RWPE2 (cell line): ENCODE measurements at regions not wholly inside any gene's neighbourhood (a gene's known extent, or its start where the extent isn't known, plus 50 kb on each side); places are given as distances from the start of the nearest gene placed in this dataset.

Source experiments
- ATAC-seq: fragments of 200-7000 bp; cut with Tn5 transposase; 3 replicates; pipeline ENCODE4 v1.9.1; 2021; ENCODE audit warnings: low read depth
- DNase-seq: peaks from one replicate; pipeline ENCODE4 v3.0.0-alpha.2; 2020; ENCODE audit warnings: low spot score
- H3K27ac ChIP-seq: fragments of 450-650 bp; 2 replicates; pipeline ENCODE4 v1.5.1; 2017; ENCODE audit warnings: mild to moderate bottlenecking; ENCODE audit not compliant: poor library complexity, severe bottlenecking
- H3K27me3 ChIP-seq: fragments of 250-450 bp; sonication (Bioruptor Pico); 2 replicates; pipeline ENCODE4 v1.5.1; 2021; ENCODE audit warnings: mild to moderate bottlenecking, moderate library complexity; ENCODE audit not compliant: insufficient read depth, poor library complexity, severe bottlenecking
- H3K36me3 ChIP-seq: fragments of 250-450 bp; sonication (Bioruptor Pico); 2 replicates; pipeline ENCODE4 v1.5.1; 2020; ENCODE audit warnings: low read depth, mild to moderate bottlenecking, moderate library complexity
- H3K4me1 ChIP-seq: fragments of 250-450 bp; sonication (Bioruptor Pico); 2 replicates; pipeline ENCODE4 v1.5.1; 2021; ENCODE audit warnings: mild to moderate bottlenecking, moderate library complexity; ENCODE audit not compliant: insufficient read depth, poor library complexity, severe bottlenecking
- H3K4me3 ChIP-seq: fragments of 250-450 bp; sonication (Bioruptor Pico); 2 replicates; pipeline ENCODE4 v1.5.1; 2021; ENCODE audit warnings: mild to moderate bottlenecking, moderate library complexity; ENCODE audit not compliant: severe bottlenecking
- H3K9me3 ChIP-seq: fragments of 250-450 bp; sonication (Bioruptor Pico); 2 replicates; pipeline ENCODE4 v1.5.1; 2021; ENCODE audit warnings: mild to moderate bottlenecking, moderate library complexity; ENCODE audit not compliant: severe bottlenecking
- TF ChIP-seq, protein P1 (sequence below): fragments of 450-650 bp; IDR thresholded peaks from one replicate; pipeline ENCODE4 v1.5.1; 2017; ENCODE audit warnings: mild to moderate bottlenecking, moderate library complexity; ENCODE audit not compliant: poor library complexity, severe bottlenecking

DNA sequence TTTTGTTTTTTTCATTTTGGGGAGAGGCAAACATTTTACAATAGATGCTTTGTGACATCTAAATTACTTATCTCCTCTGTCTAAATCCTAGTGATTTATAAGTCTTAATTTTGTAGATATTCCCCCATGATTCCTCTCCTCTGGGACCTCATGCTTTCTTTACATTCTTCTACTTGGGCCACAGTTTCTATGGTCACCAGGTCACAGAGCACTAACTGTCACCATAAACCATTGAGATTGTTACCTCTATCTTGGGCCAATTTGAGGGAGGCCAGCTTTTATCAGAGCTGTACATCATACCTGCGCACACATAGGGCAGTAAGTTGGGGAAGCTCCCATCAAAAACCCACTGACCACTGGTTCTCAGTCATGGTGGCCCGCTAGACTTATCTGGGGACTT, 582.1 kb upstream of the SALL1 start:
- no peak for DNase-seq
- peaks cover 22% of the 10 kb centered on the region for H3K27me3 ChIP-seq
- no peak for ATAC-seq
- no peaks in the 10 kb centered on the region for H3K36me3 ChIP-seq
- no peaks in the 10 kb centered on the region for H3K4me1 ChIP-seq
- H3K9me3 ChIP-seq: no peaks in the 10 kb centered on the region
- no peak overlapping the region for H3K27ac ChIP-seq
- TF ChIP-seq, protein P1, sequence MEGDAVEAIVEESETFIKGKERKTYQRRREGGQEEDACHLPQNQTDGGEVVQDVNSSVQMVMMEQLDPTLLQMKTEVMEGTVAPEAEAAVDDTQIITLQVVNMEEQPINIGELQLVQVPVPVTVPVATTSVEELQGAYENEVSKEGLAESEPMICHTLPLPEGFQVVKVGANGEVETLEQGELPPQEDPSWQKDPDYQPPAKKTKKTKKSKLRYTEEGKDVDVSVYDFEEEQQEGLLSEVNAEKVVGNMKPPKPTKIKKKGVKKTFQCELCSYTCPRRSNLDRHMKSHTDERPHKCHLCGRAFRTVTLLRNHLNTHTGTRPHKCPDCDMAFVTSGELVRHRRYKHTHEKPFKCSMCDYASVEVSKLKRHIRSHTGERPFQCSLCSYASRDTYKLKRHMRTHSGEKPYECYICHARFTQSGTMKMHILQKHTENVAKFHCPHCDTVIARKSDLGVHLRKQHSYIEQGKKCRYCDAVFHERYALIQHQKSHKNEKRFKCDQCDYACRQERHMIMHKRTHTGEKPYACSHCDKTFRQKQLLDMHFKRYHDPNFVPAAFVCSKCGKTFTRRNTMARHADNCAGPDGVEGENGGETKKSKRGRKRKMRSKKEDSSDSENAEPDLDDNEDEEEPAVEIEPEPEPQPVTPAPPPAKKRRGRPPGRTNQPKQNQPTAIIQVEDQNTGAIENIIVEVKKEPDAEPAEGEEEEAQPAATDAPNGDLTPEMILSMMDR: no peak
- H3K4me3 ChIP-seq: no peak overlapping the region

DNA sequence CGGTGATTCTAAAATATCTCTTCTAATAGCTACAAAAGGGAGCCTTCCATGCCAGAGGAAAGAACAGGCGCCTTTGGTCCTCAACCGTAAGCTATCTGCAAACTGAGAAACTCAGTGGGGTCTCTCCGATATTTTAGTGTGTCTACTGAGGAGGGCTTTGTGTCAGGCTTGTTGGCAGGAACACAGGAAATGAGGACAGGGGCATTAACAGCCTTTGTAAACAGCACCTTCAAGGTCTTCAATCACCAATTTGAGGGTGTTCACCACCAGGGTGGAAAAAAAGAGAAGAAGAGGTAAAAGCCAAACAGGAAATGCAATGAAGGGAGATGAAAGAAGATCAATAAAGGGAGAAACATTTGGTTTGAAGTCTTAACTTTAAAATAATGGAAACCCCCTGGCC, 580.1 kb upstream of the SALL1 start:
- TF ChIP-seq, protein P1: no peak
- DNase-seq (no peak), ATAC-seq (no peak)
- no peaks in the 10 kb centered on the region for H3K36me3 ChIP-seq
- H3K4me3 ChIP-seq: no peak overlapping the region
- H3K4me1 ChIP-seq: no peaks in the 10 kb centered on the region
- H3K9me3 ChIP-seq: peaks cover 7% of the 10 kb centered on the region
- H3K27ac ChIP-seq: no peak overlapping the region
- H3K27me3 ChIP-seq: peaks cover 26% of the 10 kb centered on the region

DNA sequence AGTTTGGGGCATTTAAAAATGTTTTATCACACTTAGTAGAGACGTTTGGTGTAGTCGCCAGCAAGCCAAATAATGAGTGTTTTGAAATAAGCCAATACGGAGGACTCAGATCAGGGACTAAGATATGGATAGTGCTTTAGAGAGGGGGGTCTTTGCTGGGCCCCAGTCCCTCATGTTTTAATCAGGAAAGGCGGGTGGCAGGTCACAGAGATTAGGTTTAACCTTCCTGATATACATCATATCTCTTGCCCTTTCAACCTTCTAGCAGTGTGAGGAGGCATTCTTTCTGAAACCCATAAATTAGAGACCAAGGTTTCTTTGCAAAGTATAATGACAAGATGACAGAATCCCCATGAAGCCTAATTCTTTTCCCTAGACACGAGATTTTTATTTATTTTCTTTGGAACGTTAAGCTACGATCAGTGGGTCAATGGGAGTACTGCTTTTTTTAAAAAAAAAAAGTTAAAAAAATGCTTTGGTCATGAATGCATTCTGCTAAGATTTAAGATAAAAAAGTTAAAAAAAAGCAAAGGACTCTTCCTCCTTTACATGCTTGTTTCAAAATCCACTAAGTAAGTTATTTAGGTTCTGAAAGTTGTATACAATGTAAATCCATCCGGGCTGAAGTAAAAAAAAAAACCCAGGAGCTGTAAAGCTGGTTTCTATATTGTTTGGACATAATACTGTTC, 572.1 kb upstream of the SALL1 start:
- ATAC-seq: no peak
- H3K9me3 ChIP-seq: peaks cover 7% of the 10 kb centered on the region
- H3K27ac ChIP-seq: no peak overlapping the region
- no peaks in the 10 kb centered on the region for H3K4me1 ChIP-seq
- peaks cover 10% of the 10 kb centered on the region for H3K27me3 ChIP-seq
- H3K36me3 ChIP-seq: no peaks in the 10 kb centered on the region
- H3K4me3 ChIP-seq: no peak overlapping the region
- TF ChIP-seq, protein P1: no peak
- DNase-seq: no peak

DNA sequence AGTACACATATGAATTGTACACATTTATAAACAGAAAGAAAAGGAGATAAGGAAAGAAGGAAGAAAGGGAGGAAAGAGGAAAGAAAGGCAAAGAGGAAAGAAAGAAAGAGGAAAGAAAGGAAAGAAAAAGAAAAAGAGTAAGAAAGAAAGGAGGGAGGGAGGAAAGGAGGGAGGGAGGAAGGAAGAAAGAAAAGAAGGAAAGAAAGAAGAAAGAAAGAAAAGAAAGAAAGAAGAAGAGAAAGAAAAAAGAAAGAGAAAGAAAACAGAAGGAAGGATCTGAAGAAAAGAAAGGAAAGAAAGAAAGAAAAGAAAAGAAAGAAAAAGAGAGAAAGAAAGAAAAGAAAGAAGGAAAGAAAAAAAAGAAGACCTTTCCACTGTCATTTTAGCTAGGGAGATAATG, 571.4 kb upstream of the SALL1 start:
- Histone ChIP-seq H3K27me3 (peaks cover 5% of the 10 kb centered on the region), H3K4me3 (no peak overlapping the region), H3K4me1 (no peaks in the 10 kb centered on the region), H3K36me3 (no peaks in the 10 kb centered on the region), H3K27ac (no peak overlapping the region), H3K9me3 (peaks cover 7% of the 10 kb centered on the region)
- DNase-seq: no peak
- ATAC-seq: no peak
- TF ChIP-seq, protein P1: no peak

DNA sequence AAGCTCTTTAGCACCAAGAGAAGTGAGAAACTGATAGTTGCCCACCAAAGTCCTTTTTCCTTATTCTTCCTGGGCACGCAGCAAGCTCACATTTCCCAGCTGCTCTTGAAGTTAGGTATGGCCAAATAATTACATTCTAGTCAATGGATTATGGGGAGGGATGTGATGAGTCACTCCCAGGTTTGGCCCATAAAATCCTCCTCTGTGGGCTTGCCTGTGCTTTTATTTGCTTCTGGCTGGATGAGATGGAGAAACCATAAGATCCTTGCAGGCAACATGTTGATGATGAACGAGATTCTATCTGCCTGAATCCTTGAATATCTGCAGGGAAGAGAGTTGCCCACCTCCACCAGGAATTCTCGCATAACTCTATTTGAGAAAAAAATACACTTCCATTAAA, 568.3 kb upstream of the SALL1 start:
- Histone ChIP-seq H3K9me3 (no peaks in the 10 kb centered on the region), H3K27ac (no peak overlapping the region), H3K4me3 (no peak overlapping the region), H3K27me3 (peaks cover 5% of the 10 kb centered on the region), H3K4me1 (no peaks in the 10 kb centered on the region), H3K36me3 (no peaks in the 10 kb centered on the region)
- DNase-seq (no peak), ATAC-seq (no peak)
- TF ChIP-seq, protein P1: no peak
